ENCODE measurements at regions not wholly inside any gene's neighbourhood (a gene's known extent, or its start where the extent isn't known, plus 50 kb on each side); places are given as distances from the start of the nearest gene placed in this dataset.

GRCh38 chr20:48425321-48425720 is 402.5 kb downstream of the PREX1 start:
- Histone ChIP-seq H3K27me3 (no peaks in the 10 kb centered on the region), H3K4me1 (no peaks in the 10 kb centered on the region), H3K27ac (no peak overlapping the region), H3K9me3 (no peaks in the 10 kb centered on the region), H3K36me3 (no peaks in the 10 kb centered on the region), H3K4me3 (no peak overlapping the region)
- no peak for TF ChIP-seq POLR2A (IDR thresholded peaks at IDR 0.05)
- TF ChIP-seq, protein P1, sequence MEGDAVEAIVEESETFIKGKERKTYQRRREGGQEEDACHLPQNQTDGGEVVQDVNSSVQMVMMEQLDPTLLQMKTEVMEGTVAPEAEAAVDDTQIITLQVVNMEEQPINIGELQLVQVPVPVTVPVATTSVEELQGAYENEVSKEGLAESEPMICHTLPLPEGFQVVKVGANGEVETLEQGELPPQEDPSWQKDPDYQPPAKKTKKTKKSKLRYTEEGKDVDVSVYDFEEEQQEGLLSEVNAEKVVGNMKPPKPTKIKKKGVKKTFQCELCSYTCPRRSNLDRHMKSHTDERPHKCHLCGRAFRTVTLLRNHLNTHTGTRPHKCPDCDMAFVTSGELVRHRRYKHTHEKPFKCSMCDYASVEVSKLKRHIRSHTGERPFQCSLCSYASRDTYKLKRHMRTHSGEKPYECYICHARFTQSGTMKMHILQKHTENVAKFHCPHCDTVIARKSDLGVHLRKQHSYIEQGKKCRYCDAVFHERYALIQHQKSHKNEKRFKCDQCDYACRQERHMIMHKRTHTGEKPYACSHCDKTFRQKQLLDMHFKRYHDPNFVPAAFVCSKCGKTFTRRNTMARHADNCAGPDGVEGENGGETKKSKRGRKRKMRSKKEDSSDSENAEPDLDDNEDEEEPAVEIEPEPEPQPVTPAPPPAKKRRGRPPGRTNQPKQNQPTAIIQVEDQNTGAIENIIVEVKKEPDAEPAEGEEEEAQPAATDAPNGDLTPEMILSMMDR (IDR thresholded peaks at IDR 0.05): no peak
- DNase-seq (no peak), ATAC-seq (no peak)
- intact Hi-C loops (cut with DNase I): no loop called here
- 28% methylated on average over 2 of the region's 5 CpGs for WGBS (ENCODE audit: insufficient coverage, low coverage, low lambda C conversion rate, missing lambda C conversion rate)

- no peak overlapping the region for H3K27ac ChIP-seq
- intact Hi-C loops (cut with DNase I): no loop called here
- no peaks in the 10 kb centered on the region for H3K4me1 ChIP-seq
- H3K27me3 ChIP-seq: no peaks in the 10 kb centered on the region
- no peak for ATAC-seq
- 52% methylated on average over 2 of the region's 3 CpGs for WGBS (ENCODE audit: insufficient coverage, low coverage, low lambda C conversion rate, missing lambda C conversion rate)
- H3K4me3 ChIP-seq: no peak overlapping the region
- H3K9me3 ChIP-seq: no peaks in the 10 kb centered on the region
- H3K36me3 ChIP-seq: no peaks in the 10 kb centered on the region
- DNase-seq: no peak
- TF ChIP-seq, protein P1 (IDR thresholded peaks at IDR 0.05): no peak
- no peak for TF ChIP-seq POLR2A (IDR thresholded peaks at IDR 0.05)
These were observed 405.4 kb downstream of the PREX1 start for GRCh38 chr20:48422242-48422960.

DNA sequence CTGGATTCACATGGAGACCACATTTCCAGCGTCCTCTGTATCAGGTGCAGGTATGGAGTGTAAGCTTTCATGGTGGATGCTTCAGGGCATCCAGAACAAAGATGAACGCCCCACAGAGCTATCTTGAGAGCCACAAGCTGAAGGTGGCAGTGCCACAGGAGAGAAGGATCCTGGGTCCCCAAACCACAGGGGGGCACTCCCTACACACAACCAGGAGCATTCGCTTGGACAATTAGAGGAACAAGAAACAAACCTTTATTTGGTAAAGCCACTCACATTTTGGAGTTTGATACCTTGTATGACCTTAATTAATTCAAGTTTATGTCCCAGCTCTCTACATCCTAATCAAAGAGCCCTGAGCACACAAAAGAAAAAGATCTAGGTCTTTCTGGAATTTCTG is 406.3 kb downstream of the PREX1 start:
- no peak overlapping the region for H3K27ac ChIP-seq
- no peaks in the 10 kb centered on the region for H3K27me3 ChIP-seq
- intact Hi-C loops (cut with DNase I): no loop called here
- no peaks in the 10 kb centered on the region for H3K9me3 ChIP-seq
- 37% methylated on average over 3 of the region's 3 CpGs for WGBS (ENCODE audit: insufficient coverage, low coverage, low lambda C conversion rate, missing lambda C conversion rate)
- TF ChIP-seq, protein P1 (IDR thresholded peaks at IDR 0.05): no peak
- no peak for TF ChIP-seq POLR2A (IDR thresholded peaks at IDR 0.05)
- no peaks in the 10 kb centered on the region for H3K36me3 ChIP-seq
- no peak for ATAC-seq
- H3K4me1 ChIP-seq: no peaks in the 10 kb centered on the region
- no peak for DNase-seq
- H3K4me3 ChIP-seq: no peak overlapping the region

- Histone ChIP-seq H3K4me3 (no peak overlapping the region), H3K9me3 (no peaks in the 10 kb centered on the region), H3K4me1 (no peaks in the 10 kb centered on the region), H3K27me3 (no peaks in the 10 kb centered on the region), H3K36me3 (no peaks in the 10 kb centered on the region), H3K27ac (no peak overlapping the region)
- no peak for ATAC-seq
- intact Hi-C loops (cut with DNase I): no loop called here
- DNase-seq: no peak
- no peak for TF ChIP-seq POLR2A (IDR thresholded peaks at IDR 0.05)
- 56% methylated on average over 4 of the region's 4 CpGs for WGBS (ENCODE audit: insufficient coverage, low coverage, low lambda C conversion rate, missing lambda C conversion rate)
These were observed 407.6 kb downstream of the PREX1 start for GRCh38 chr20:48420176-48420575.

GRCh38 chr20:48419173-48419572 is 408.6 kb downstream of the PREX1 start:
- Histone ChIP-seq H3K9me3 (no peaks in the 10 kb centered on the region), H3K4me1 (no peaks in the 10 kb centered on the region), H3K27ac (no peak overlapping the region), H3K36me3 (no peaks in the 10 kb centered on the region), H3K4me3 (no peak overlapping the region), H3K27me3 (no peaks in the 10 kb centered on the region)
- intact Hi-C loops (cut with DNase I): no loop called here
- no peak for TF ChIP-seq POLR2A (IDR thresholded peaks at IDR 0.05)
- TF ChIP-seq, protein P1 (IDR thresholded peaks at IDR 0.05): no peak
- WGBS (ENCODE audit: insufficient coverage, low coverage, low lambda C conversion rate, missing lambda C conversion rate): 67% methylated on average over 4 of the region's 4 CpGs
- ATAC-seq: no peak
- no peak for DNase-seq

Measured in right lobe of liver (tissue), 6 donors.